ENCODE measurements at regions not wholly inside any gene's neighbourhood (a gene's known extent, or its start where the extent isn't known, plus 50 kb on each side); places are given as distances from the start of the nearest gene placed in this dataset.

DNA sequence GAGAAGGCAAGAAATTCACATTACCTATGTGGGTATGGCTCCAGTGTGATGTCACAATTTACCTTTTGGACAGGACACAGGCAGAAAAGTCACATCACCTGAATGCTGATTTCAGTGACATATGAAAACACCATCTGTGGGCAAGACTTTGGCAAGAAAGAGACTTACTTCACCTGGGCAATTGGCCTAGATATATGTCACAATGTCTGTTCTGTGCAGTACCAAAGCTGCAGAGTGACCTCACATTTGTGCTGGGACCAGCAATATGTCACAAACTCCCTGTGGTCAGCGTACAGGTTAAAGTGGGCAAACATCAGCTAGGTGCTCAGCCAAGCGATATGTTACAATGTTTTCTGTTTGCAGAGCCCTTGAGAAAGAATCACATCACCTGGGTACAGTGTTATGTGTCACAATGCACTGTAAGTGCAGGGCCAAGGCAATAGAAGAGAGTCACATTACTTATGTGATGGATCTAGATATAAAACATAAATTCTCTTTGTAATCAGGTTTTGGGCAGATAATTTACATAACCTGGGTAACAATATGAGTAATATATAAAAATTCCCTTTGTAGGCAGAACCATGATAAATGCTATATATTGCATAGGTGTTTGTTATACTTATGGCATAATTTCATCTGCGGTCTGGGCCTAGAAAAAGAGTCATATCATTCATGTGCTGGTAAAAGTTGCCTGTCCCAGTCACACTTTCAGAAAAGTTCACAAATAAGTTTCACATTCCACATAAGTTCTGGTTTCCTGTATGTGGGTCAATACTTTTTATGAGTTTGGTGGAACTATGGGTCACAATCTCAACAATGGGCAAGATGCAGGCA, 949.4 kb upstream of the AMELY start:
- Histone ChIP-seq H3K4me3 (no peak overlapping the region), H3K36me3 (no peaks in the 10 kb centered on the region), H3K27ac (no peak overlapping the region), H3K27me3 (no peaks in the 10 kb centered on the region), H3K4me1 (no peaks in the 10 kb centered on the region), H3K9me3 (no peaks in the 10 kb centered on the region)
- 88% methylated on average over 2 of the region's 3 CpGs; no CpG with 5 or more reads in 1 of the 2 donors for WGBS, 2 donors
- DNase-seq: no peak
- no peak for TF ChIP-seq POLR2A (IDR thresholded peaks at IDR 0.05)
- TF ChIP-seq, protein P1, sequence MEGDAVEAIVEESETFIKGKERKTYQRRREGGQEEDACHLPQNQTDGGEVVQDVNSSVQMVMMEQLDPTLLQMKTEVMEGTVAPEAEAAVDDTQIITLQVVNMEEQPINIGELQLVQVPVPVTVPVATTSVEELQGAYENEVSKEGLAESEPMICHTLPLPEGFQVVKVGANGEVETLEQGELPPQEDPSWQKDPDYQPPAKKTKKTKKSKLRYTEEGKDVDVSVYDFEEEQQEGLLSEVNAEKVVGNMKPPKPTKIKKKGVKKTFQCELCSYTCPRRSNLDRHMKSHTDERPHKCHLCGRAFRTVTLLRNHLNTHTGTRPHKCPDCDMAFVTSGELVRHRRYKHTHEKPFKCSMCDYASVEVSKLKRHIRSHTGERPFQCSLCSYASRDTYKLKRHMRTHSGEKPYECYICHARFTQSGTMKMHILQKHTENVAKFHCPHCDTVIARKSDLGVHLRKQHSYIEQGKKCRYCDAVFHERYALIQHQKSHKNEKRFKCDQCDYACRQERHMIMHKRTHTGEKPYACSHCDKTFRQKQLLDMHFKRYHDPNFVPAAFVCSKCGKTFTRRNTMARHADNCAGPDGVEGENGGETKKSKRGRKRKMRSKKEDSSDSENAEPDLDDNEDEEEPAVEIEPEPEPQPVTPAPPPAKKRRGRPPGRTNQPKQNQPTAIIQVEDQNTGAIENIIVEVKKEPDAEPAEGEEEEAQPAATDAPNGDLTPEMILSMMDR (IDR thresholded peaks at IDR 0.05): no peak
- intact Hi-C loops (cut with DNase I): no loop called here

DNA sequence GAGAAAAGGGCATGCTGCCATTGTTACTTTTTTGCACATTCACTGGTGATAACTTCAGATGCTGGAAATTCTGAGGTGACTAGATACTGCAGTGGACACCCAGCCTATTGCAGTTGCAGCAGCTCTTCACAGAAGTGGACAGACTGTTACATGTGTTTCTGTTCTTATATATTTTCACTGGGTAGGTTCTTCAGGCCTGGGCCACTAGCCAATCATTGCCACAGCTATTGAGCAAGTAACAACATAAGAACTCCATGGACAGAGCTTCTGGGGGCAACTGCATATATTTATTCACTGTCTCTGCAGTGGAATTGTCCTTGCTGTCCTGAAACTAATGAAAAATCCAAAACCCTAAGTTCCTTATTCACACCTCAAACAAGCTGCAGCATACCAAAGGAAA, 938.6 kb upstream of the AMELY start:
- H3K27me3 ChIP-seq: no peaks in the 10 kb centered on the region
- H3K27ac ChIP-seq: no peak overlapping the region
- no peak for TF ChIP-seq POLR2A (IDR thresholded peaks at IDR 0.05)
- TF ChIP-seq, protein P1 (IDR thresholded peaks at IDR 0.05): no peak
- no peaks in the 10 kb centered on the region for H3K4me1 ChIP-seq
- no peaks in the 10 kb centered on the region for H3K36me3 ChIP-seq
- H3K4me3 ChIP-seq: no peak overlapping the region
- DNase-seq: no peak
- intact Hi-C loops (cut with DNase I): no loop called here
- H3K9me3 ChIP-seq: no peaks in the 10 kb centered on the region

DNA sequence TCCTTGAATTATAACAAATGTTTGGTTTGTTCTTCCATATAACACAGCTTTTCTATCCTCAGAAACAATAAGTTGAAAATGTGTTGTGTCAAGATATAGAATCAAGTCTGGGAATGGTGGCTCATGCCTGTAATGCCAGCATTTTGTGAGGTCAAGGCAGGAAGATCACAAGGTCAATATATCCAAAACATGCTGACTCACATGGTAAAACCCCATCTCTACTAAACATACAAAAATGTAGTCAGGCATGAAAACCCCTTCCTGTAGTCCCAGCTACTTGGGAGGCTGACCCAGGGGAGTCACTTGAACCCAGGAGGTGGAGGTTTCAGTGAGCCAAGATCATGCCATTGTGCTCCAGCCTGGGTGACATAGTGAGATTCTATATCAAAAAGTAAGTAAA, 934.2 kb upstream of the AMELY start:
- Histone ChIP-seq H3K27ac (no peak overlapping the region), H3K4me1 (no peaks in the 10 kb centered on the region), H3K4me3 (no peak overlapping the region), H3K27me3 (no peaks in the 10 kb centered on the region), H3K36me3 (no peaks in the 10 kb centered on the region), H3K9me3 (no peaks in the 10 kb centered on the region)
- intact Hi-C loops (cut with DNase I): no loop called here
- TF ChIP-seq, protein P1 (IDR thresholded peaks at IDR 0.05): no peak
- no peak for TF ChIP-seq POLR2A (IDR thresholded peaks at IDR 0.05)
- DNase-seq: no peak

DNA sequence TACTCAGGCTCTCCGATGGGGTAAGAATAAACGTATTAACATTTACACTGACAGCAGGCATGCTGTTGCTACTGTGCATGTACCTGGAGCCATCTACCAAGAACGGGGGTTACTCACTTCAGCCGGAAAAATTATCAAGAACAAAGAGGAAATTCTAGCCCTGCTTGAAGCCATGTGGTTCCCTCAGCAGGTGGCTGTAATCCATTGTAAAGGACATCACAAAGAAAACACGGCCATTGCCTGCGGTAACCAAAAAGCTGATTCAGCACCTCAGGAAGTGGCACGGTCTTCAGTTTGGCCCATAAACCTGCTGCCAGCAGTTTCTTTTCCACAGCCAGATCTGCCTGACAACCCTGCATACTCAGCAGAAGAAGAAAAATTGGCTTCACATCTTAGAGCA, 925.5 kb upstream of the AMELY start:
- no peaks in the 10 kb centered on the region for H3K9me3 ChIP-seq
- TF ChIP-seq, protein P1 (IDR thresholded peaks at IDR 0.05): no peak
- TF ChIP-seq POLR2A (IDR thresholded peaks at IDR 0.05): no peak
- intact Hi-C loops (cut with DNase I): no loop called here
- no peaks in the 10 kb centered on the region for H3K27me3 ChIP-seq
- no peaks in the 10 kb centered on the region for H3K36me3 ChIP-seq
- H3K27ac ChIP-seq: no peak overlapping the region
- no peak overlapping the region for H3K4me3 ChIP-seq
- 4% methylated on average over 4 of the region's 7 CpGs; no CpG with 5 or more reads in 1 of the 2 donors for WGBS, 2 donors
- no peaks in the 10 kb centered on the region for H3K4me1 ChIP-seq
- no peak for DNase-seq

DNA sequence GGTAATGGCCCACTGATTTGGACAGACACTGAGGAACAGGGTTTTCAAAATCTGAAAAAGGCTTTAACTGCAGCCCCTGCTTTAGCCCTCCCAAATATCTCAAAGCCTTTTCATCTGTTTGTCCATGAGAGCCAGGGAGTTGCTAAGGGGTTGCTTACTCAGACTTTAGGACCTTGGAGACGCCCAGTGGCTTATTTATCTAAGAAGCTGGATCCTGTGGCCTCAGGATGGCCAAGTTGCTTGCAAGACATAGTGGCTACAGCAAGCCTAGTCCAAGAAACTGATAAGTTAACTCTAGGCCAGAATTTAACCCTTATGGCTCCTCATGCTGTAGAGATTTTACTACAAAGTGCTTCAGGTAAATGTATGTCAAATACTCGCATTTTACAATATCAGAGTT, 924.8 kb upstream of the AMELY start:
- no peaks in the 10 kb centered on the region for H3K9me3 ChIP-seq
- no peaks in the 10 kb centered on the region for H3K36me3 ChIP-seq
- H3K4me3 ChIP-seq: no peak overlapping the region
- no peaks in the 10 kb centered on the region for H3K4me1 ChIP-seq
- no peak for TF ChIP-seq POLR2A (IDR thresholded peaks at IDR 0.05)
- TF ChIP-seq, protein P1 (IDR thresholded peaks at IDR 0.05): no peak
- H3K27me3 ChIP-seq: no peaks in the 10 kb centered on the region
- intact Hi-C loops (cut with DNase I): no loop called here
- no peak overlapping the region for H3K27ac ChIP-seq
- WGBS, 2 donors: 83% methylated on average over 2 of the region's 2 CpGs; no CpG with 5 or more reads in 1 of the 2 donors
- DNase-seq: no peak

All from esophagus squamous epithelium (tissue), 5 donors.